Suppressor macrophage (primary cell): ENCODE measurements at regions not wholly inside any gene's neighbourhood (a gene's known extent, or its start where the extent isn't known, plus 50 kb on each side); places are given as distances from the start of the nearest gene placed in this dataset.

ENCODE experiments used
- DNase-seq, 4 experiments: peaks; one replicate each; pipeline ENCODE4 v3.0.0-alpha.2; 2020 to 2022

DNA sequence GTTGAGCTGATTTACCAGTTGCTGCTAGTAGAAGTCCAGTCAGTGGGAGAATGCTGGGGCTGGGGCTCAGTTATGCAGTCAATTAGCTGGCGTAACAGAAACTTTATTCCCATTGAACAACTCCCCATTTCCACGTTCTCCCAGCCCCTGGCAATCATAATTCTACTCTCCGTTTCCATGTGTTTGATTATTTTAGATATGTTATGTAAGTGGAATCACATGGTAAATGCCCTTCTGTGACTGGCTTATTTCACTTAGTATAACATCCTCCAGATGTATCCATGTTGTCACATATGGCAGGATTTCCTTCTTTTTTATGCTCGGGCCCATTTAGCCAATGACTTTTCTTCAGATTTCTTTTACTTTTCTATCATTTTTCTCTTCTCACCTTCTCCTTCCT, 61.1 kb upstream of the EXOC4 start:
- DNase-seq: no peak

DNA sequence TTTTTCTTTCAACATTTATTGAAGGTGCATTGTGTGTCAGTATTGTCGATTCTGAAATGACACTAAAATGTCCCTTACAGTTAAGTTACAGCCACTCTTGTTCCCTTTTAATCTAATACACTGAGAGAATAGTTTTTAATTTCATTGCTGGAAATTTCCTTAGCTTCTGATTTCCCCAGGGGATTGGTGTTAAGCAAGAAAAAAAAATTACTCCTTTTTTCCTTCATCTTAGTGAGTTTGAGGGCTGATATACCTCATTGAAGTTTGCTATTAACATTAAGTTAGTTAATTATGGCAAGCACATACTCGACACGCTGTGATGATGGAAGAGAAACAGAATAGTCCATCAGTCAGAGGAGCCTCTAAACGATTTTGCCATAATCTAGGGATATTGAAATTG, 57.0 kb upstream of the EXOC4 start:
- no peak for DNase-seq

DNA sequence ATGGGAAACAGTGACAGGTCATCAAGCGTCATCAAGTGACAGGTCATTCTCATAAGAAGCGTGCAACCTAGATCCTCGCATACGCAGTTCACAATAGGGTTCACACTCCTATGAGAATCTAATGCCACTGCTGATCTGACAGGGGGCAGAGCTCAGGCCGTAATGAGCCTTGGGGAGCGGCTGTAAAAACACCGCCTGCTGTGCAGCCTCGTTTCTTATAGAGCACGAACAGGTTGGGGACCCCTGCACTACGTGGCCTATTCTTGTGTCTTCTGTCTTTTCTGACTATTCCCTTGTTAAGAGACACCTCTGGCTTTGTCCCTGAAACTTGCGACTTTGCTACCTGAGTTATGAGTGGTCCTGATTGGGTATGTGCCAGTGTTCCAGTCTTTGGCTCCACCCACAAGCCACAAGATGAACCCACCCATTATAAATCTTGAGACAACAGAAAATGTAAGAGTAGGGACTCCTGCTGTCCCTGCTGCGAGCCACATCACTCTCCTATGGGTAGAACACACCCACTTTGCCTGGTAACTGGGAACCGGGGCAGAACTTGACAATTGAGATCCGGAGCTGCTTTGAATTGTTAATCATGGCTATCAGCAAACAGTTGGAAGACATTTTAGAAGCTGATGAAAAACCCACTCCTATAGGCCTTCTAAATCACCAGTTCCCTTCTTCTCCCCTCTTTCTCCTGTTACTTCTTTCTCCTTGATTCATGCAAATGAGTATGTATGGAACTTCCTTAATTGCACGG, 55.8 kb upstream of the EXOC4 start:
- DNase-seq: no peak

DNA sequence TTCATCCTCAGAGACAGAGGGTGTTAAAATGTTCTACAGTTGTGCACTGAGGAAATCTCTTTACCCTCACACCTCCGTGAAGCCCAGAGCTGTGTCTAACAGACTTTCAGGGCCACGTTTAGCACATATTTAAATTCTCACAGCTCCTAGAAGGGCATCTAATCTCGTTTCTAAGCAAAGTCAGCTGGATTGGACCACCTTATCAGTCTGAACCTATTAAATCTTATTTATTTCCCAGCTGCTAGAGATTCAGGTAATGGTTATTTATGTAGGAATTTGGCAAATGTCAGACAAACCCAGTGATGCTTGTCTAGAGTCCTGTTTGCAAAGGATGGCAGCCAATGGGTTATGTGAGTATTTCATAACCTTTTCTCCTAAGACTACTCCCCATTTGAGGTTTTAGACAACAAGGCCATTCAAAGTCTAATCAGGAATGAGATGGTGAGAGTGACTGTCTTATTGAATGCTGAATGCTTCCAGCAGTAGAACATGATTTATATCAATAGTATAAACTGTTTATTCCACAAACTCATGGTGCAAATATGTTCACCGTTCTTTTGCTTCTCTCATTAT, 54.8 kb upstream of the EXOC4 start:
- DNase-seq: no peak

DNA sequence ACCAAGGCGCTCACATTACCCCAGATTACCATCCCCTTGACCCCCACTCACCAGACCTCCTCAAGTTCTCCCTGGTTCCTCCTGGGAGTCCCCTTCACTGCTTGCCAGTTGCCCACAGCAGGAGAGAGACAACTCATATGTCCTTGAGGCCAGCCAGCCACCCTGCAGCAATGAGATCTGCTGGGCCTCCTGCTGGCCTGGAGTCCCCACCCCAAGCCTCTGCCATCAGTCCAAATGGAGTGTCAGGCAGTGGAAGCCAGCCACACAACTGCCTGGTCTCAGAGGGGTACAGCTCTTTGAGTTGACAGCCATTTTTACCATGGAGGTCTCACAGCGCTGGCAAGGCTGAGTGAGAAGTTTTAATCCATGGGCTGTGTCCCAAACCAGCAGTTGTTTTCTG, 53.0 kb upstream of the EXOC4 start:
- DNase-seq: no peak

DNA sequence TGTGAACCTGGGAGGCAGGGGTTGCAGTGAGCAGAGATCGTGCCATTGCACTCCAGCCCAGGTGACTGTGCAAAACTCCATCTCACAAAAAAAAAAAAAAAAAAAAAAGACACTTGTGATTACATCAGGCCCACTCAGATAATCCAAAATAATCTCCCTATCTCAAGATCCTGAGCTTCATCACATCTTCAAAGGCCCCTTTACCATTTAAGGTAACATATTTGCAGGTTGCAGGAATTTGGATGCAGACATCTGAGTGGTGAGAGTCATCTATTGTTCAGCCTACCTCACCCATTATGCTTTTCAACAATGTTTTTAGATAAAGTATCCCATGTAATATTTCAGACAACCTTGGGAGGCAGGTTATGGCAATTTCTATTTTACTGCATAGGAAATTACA, 51.4 kb upstream of the EXOC4 start:
- no peak for DNase-seq

DNA sequence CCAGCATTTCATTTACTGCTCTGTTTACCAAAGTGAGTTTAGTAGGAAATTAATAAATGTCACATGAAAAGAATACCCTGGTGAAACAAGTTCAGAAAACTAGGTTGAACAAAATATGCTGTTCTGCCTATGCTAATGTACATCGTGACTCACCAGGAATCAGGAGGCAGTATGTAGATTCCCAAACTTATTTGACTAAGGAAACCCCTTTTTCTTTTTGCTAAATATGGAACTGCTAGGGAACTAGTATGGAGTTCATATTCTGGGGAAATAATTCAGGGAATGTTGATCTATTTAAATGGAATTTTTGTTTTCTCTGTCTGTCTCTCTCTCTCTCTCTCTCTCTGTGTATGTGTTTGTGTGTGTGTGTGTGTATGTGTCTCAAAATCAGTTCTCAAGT, 49.9 kb upstream of the EXOC4 start:
- DNase-seq: no peak
